OCI-LY7 (cell line): ENCODE measurements at regions not wholly inside any gene's neighbourhood (a gene's known extent, or its start where the extent isn't known, plus 50 kb on each side); places are given as distances from the start of the nearest gene placed in this dataset.

Experiments
- EZH2phosphoT487 ChIP-seq: fragments of 200-600 bp; sonication (generic); IDR thresholded peaks from 2 replicates; pipeline ENCODE4 v1.6.1; 2018; ENCODE audit warnings: low read depth, borderline replicate concordance, mild to moderate bottlenecking, mixed run types, antibody characterized with exemption, low read length, moderate library complexity, mixed read lengths
- TF ChIP-seq, protein P1 (sequence below): fragments of 200-600 bp; sonication (generic); conservative IDR thresholded peaks from 2 replicates; pipeline ENCODE4 v1.5.1; 2014; ENCODE audit warnings: mild to moderate bottlenecking, antibody characterized with exemption, low read length, moderate library complexity, mixed read lengths

DNA sequence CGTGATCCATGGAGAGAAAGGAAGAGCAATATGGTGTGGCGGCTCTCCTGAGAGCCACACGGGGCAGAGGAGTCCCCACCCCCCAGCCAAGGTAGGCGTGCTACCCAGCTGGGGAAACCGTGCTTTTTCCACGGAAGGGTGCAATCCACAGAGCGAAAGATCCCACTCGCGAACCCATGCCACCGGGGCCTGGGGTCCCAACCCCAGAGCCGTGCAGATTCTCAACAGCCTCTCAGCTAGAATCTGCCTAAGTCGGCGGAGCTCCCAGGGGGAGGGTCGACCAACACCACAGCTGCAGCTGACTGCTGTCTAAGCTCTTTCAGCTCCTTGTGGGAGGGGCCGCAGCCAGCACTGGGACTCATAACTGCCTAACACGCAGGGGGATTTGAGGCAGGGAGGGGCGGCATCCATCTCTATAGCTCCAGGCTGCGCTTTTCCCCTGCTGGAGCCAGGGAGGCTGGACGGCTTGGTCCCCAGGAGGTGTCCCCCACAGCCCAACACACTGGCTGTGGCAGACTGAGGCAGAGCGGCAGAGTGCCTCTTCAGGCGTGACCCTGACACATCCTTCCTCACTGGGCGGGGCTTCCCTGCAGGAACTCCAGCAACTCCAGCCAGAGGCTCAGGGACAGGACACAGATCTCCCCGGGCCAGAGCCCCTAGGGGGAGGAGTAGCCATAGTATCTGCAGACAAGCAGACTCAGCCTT, 107.6 kb upstream of the ZBTB20 start:
- TF ChIP-seq, protein P1, sequence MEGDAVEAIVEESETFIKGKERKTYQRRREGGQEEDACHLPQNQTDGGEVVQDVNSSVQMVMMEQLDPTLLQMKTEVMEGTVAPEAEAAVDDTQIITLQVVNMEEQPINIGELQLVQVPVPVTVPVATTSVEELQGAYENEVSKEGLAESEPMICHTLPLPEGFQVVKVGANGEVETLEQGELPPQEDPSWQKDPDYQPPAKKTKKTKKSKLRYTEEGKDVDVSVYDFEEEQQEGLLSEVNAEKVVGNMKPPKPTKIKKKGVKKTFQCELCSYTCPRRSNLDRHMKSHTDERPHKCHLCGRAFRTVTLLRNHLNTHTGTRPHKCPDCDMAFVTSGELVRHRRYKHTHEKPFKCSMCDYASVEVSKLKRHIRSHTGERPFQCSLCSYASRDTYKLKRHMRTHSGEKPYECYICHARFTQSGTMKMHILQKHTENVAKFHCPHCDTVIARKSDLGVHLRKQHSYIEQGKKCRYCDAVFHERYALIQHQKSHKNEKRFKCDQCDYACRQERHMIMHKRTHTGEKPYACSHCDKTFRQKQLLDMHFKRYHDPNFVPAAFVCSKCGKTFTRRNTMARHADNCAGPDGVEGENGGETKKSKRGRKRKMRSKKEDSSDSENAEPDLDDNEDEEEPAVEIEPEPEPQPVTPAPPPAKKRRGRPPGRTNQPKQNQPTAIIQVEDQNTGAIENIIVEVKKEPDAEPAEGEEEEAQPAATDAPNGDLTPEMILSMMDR = no peak
- no peak for TF ChIP-seq EZH2phosphoT487
